ENCODE measurements at regions not wholly inside any gene's neighbourhood (a gene's known extent, or its start where the extent isn't known, plus 50 kb on each side); places are given as distances from the start of the nearest gene placed in this dataset.
"Not testable (repeated sequence)": the region's sequence is repeated elsewhere in the genome, so short reads cannot be mapped to it uniquely, and the experiment has no call there.

GRCh38 chr16:29287871-29288535, 118.5 kb downstream of the NPIPB11 start:
- not testable (repeated sequence) for H3K36me3 ChIP-seq (ENCODE audit: control insufficient read depth, insufficient read depth, low read length); H3K27me3 ChIP-seq (replicated peaks; ENCODE audit: control insufficient read depth, insufficient read depth, low read length); H3K4me3 ChIP-seq (replicated peaks; ENCODE audit: low read depth, low read length); DNase-seq (ENCODE audit: extremely low read depth, insufficient read length)

- not testable (repeated sequence) for H3K36me3 ChIP-seq (ENCODE audit: control insufficient read depth, insufficient read depth, low read length); DNase-seq (ENCODE audit: extremely low read depth, insufficient read length); H3K27me3 ChIP-seq (replicated peaks; ENCODE audit: control insufficient read depth, insufficient read depth, low read length); H3K4me3 ChIP-seq (replicated peaks; ENCODE audit: low read depth, low read length)
Observed at GRCh38 chr16:29287246-29287645, 119.3 kb downstream of the NPIPB11 start.

DNA sequence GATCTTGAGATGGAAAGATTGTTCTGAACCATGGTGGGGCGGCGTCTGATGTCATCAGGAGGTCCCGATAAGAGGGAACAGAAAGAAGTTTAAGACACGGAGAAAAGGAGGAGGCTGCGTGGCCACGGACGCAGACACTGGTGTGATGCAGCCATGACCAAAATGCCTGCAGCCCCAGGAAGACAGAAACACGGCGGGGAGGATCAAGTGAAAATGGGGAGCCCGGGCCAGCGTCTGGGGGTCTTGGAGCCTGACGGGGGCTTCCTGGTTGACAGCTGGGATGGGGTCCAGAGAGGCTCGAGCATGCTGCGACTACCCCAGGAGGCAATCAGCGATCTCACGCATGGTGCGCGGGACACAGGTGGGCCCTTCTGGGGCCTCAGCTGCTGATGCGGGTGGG, 119.7 kb downstream of the NPIPB11 start:
- H3K27me3 ChIP-seq (replicated peaks; ENCODE audit: control insufficient read depth, insufficient read depth, low read length); DNase-seq (ENCODE audit: extremely low read depth, insufficient read length); H3K4me3 ChIP-seq (replicated peaks; ENCODE audit: low read depth, low read length); H3K36me3 ChIP-seq (ENCODE audit: control insufficient read depth, insufficient read depth, low read length): not testable (repeated sequence)

GRCh38 chr16:29286161-29286560, 120.3 kb downstream of the NPIPB11 start:
- not testable (repeated sequence) for DNase-seq (ENCODE audit: extremely low read depth, insufficient read length)

GRCh38 chr16:29285151-29285885, 121.2 kb downstream of the NPIPB11 start:
- not testable (repeated sequence) for DNase-seq (ENCODE audit: extremely low read depth, insufficient read length); H3K27me3 ChIP-seq (replicated peaks; ENCODE audit: control insufficient read depth, insufficient read depth, low read length); H3K4me3 ChIP-seq (replicated peaks; ENCODE audit: low read depth, low read length)

More at GRCh38 chr16:29286161-29286560, 120.3 kb downstream of the NPIPB11 start:
- not testable (repeated sequence) for H3K4me3 ChIP-seq (replicated peaks; ENCODE audit: low read depth, low read length); H3K27me3 ChIP-seq (replicated peaks; ENCODE audit: control insufficient read depth, insufficient read depth, low read length); H3K36me3 ChIP-seq (ENCODE audit: control insufficient read depth, insufficient read depth, low read length)

DNA sequence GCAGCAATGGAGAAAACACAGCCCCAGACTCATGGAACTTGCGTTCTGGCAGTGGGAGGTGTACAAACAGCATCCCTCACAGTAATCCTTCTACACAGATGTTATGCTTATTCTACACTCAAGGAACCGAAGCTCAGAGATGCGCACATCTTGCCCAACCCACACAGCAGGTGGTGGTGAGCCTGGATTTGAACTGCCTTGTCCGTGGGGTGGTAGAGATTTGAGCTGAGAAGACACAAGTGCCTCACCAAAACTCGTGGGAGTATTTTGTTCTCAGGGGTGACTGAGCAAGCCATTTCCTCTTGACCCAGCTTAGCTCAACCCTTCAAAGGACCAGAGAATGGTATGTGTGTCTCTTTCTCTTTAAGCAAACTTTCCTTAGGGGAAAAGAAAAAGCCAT, 121.8 kb downstream of the NPIPB11 start:
- not testable (repeated sequence) for H3K27me3 ChIP-seq (replicated peaks; ENCODE audit: control insufficient read depth, insufficient read depth, low read length); H3K4me3 ChIP-seq (replicated peaks; ENCODE audit: low read depth, low read length)

More at GRCh38 chr16:29285151-29285885, 121.2 kb downstream of the NPIPB11 start:
- H3K36me3 ChIP-seq (ENCODE audit: control insufficient read depth, insufficient read depth, low read length): not testable (repeated sequence)

DNA sequence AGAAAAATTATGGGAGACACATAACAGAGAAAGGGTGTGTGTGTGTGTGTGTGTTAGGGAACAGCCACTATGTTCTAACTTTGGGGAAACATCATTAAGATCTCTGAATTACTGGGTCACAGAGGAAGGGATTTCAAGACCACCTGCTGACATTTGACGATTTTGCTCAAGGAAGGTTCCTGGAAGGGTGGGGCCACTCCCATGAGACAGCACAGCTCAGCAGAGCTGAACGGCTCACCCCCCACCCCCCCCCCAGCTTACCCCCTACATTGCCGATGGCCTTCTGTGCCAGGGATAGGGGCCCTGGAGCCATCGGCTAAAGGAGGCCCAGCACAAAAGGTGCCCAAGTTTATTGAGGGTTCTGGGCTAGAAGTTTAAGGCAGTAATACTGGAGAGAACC, 122.4 kb downstream of the NPIPB11 start:
- not testable (repeated sequence) for H3K4me3 ChIP-seq (replicated peaks; ENCODE audit: low read depth, low read length); H3K27me3 ChIP-seq (replicated peaks; ENCODE audit: control insufficient read depth, insufficient read depth, low read length); DNase-seq (ENCODE audit: extremely low read depth, insufficient read length); H3K36me3 ChIP-seq (ENCODE audit: control insufficient read depth, insufficient read depth, low read length)

More for the DNA sequence above, 121.8 kb downstream of the NPIPB11 start:
- not testable (repeated sequence) for DNase-seq (ENCODE audit: extremely low read depth, insufficient read length); H3K36me3 ChIP-seq (ENCODE audit: control insufficient read depth, insufficient read depth, low read length)

GRCh38 chr16:29278097-29278871, 128.2 kb downstream of the NPIPB11 start:
- not testable (repeated sequence) for H3K4me3 ChIP-seq (replicated peaks; ENCODE audit: low read depth, low read length); DNase-seq (ENCODE audit: extremely low read depth, insufficient read length); H3K36me3 ChIP-seq (ENCODE audit: control insufficient read depth, insufficient read depth, low read length); H3K27me3 ChIP-seq (replicated peaks; ENCODE audit: control insufficient read depth, insufficient read depth, low read length)

GRCh38 chr16:29276446-29276845, 130.1 kb downstream of the NPIPB11 start:
- not testable (repeated sequence) for H3K27me3 ChIP-seq (replicated peaks; ENCODE audit: control insufficient read depth, insufficient read depth, low read length); H3K36me3 ChIP-seq (ENCODE audit: control insufficient read depth, insufficient read depth, low read length); H3K4me3 ChIP-seq (replicated peaks; ENCODE audit: low read depth, low read length); DNase-seq (ENCODE audit: extremely low read depth, insufficient read length)

GRCh38 chr16:29274055-29275035, 132.2 kb downstream of the NPIPB11 start:
- not testable (repeated sequence) for H3K36me3 ChIP-seq (ENCODE audit: control insufficient read depth, insufficient read depth, low read length); H3K27me3 ChIP-seq (replicated peaks; ENCODE audit: control insufficient read depth, insufficient read depth, low read length); DNase-seq (ENCODE audit: extremely low read depth, insufficient read length); H3K4me3 ChIP-seq (replicated peaks; ENCODE audit: low read depth, low read length)

DNA sequence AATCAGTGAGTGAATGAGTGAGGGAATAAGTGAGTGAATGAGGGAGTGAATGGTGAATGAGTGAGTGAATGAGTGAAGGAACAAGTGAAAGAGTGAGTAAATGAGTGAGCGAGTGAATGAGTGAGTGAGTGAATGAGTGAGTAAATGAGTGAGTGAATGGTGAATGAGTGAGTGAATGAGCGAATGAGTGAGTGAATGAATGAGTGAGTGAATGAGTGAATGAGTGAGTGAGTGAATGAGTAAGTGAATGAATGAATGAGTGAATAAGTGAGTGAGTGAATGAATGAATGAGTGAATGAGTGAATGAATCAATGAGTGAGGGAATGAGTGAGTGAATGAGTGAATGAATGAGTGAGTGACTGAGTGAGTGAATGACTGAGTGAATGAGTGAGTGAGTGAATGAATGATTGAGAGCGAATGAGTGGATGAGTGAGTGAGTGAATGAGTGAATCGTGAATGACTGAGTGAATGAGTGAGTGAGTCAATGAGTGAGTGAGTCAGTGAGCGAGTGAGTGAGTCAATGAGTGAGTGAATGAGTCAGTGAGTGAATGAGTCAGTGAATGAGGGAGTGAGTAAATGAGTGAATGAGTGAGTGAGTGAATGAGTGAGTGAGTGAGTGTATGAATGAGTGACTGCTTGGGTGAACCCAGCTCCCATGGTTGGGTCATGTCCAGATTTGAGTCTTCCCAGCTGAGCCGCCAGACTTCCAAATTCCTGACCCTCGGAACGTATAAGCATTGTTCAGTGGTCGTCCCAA, 133.0 kb downstream of the NPIPB11 start:
- not testable (repeated sequence) for H3K4me3 ChIP-seq (replicated peaks; ENCODE audit: low read depth, low read length); H3K27me3 ChIP-seq (replicated peaks; ENCODE audit: control insufficient read depth, insufficient read depth, low read length); DNase-seq (ENCODE audit: extremely low read depth, insufficient read length); H3K36me3 ChIP-seq (ENCODE audit: control insufficient read depth, insufficient read depth, low read length)

DNA sequence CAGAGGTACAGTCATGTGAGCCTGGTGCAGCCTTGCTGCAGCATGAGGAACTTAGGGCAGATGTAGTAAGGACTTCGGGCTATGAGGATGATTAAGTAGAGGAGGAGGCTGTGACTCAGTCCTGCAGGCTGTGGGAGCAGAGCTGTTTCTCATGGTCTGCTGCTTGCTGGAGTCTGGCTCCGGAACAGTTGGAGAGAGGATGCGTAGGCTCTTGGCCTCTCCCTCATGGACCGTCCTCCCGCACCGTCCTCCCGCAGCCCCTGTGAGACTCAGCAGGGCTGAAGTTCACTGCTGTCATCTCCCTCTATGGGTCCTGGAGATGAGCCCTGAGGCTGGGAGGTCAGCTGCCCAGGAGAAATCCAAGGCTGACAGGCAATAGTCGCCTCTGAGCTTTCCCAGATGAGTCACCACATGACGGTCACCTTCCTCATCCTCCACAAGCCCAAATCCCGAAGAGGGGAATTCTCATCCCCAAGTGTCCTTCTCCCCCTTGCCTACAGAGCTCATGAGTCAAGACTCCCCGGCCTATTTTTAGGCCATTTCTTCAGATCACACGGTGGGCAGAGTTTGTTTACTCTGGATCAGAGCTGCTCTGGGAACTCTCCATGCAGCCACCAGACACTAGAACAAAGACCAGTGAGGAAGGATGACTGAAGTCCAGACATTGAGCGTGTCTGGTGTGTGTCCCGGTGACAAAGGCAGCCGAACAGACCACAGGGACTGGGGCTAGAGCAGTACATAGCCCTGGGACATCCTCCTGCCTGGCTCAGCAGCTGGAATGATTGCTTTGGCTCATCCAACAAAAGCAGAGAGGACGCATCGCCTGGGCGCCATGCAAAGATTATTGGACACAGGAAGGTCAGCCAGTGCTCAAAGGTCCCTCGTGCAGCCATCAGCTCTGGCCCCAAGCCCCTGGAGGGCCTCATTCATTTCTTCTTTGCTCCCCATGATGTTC, 134.5 kb downstream of the NPIPB11 start:
- DNase-seq (ENCODE audit: extremely low read depth, insufficient read length); H3K4me3 ChIP-seq (replicated peaks; ENCODE audit: low read depth, low read length): not testable (repeated sequence)

More for the DNA sequence above, 134.5 kb downstream of the NPIPB11 start:
- not testable (repeated sequence) for H3K36me3 ChIP-seq (ENCODE audit: control insufficient read depth, insufficient read depth, low read length); H3K27me3 ChIP-seq (replicated peaks; ENCODE audit: control insufficient read depth, insufficient read depth, low read length)
